ENCODE measurements at regions not wholly inside any gene's neighbourhood (a gene's known extent, or its start where the extent isn't known, plus 50 kb on each side); places are given as distances from the start of the nearest gene placed in this dataset.

- no peak for TF ChIP-seq ETS1 (conservative IDR thresholded peaks at IDR 0.05; ENCODE audit: control insufficient read depth, low read depth, low read length)
- TF ChIP-seq ZNF140 (CRISPR knock-in tag; IDR thresholded peaks at IDR 0.05) = no peak
- no peak for TF ChIP-seq CBX5 (IDR thresholded peaks at IDR 0.05; ENCODE audit: borderline replicate concordance, low read depth)
- TF ChIP-seq TEAD1 (CRISPR knock-in tag; IDR thresholded peaks at IDR 0.05) = no peak
- no peak for TF ChIP-seq ZBTB33 (CRISPR knock-in tag; IDR thresholded peaks at IDR 0.05)
- peak; percentile 75 for TF ChIP-seq TAL1 (IDR thresholded peaks at IDR 0.05)
- no peak for TF ChIP-seq NFYB (IDR thresholded peaks at IDR 0.05; ENCODE audit: extremely low read depth, insufficient read length)
- TF ChIP-seq NUFIP1 (IDR thresholded peaks at IDR 0.05; ENCODE audit: partially characterized antibody) = no peak
- TF ChIP-seq PHTF2 (CRISPR knock-in tag; IDR thresholded peaks at IDR 0.05) = no peak
- TF ChIP-seq THRB (CRISPR knock-in tag; conservative IDR thresholded peaks at IDR 0.05) = no peak
- no peak for TF ChIP-seq ID3 (CRISPR knock-in tag; IDR thresholded peaks at IDR 0.05)
- no peak for TF ChIP-seq ID3 (tag; IDR thresholded peaks at IDR 0.05)
- TF ChIP-seq ZNF12 (CRISPR knock-in tag; IDR thresholded peaks at IDR 0.05) = no peak
- TF ChIP-seq SMAD2 (IDR thresholded peaks at IDR 0.05; ENCODE audit: low read depth, low read length) = no peak
- no peak for TF ChIP-seq ZNF518B (CRISPR knock-in tag; IDR thresholded peaks at IDR 0.05)
- no peak for TF ChIP-seq ZBTB2 (IDR thresholded peaks at IDR 0.05)
- TF ChIP-seq GATAD2A (IDR thresholded peaks at IDR 0.05) = no peak
Observed at GRCh38 chr3:118447339-118447738, 587.3 kb downstream of the IGSF11 start (continued).

Measured in K562 (cell line).